GM21528 (cell line): ENCODE measurements at regions not wholly inside any gene's neighbourhood (a gene's known extent, or its start where the extent isn't known, plus 50 kb on each side); places are given as distances from the start of the nearest gene placed in this dataset.
"Not testable (repeated sequence)": the region's sequence is repeated elsewhere in the genome, so short reads cannot be mapped to it uniquely, and the experiment has no call there.

Source experiments
- ATAC-seq: cut with Tn5 transposase; IDR thresholded peaks from one replicate; pipeline ENCODE4 v1.9.1; 2021; ENCODE audit warnings: mild to moderate bottlenecking, moderate library complexity; ENCODE audit not compliant: unreplicated experiment, low FRiP score

- no peak for ATAC-seq
Measured at GRCh38 chr4:60891947-60892346, 308.2 kb upstream of the ADGRL3 start.

DNA sequence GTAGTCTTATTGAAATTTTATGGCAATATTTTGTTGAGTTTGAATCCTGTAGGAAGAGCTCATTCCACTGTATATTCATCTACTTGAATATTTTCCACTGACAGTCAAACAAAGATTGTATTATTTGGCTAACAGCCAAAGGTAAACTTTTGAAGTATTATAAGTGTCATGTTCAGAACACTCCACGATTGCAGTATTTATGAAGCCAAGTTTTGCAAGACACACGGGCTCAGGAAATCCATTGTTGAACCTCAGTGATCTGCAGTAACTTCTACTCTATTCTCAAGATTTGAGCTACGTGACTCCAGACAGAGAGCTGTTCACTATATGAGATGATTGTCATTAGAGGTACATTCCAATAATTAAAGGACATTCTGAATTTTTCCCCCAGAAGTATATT, 302.7 kb upstream of the ADGRL3 start:
- ATAC-seq = no peak

- ATAC-seq = no peak
Measured at GRCh38 chr4:60905162-60905561, 295.0 kb upstream of the ADGRL3 start.

DNA sequence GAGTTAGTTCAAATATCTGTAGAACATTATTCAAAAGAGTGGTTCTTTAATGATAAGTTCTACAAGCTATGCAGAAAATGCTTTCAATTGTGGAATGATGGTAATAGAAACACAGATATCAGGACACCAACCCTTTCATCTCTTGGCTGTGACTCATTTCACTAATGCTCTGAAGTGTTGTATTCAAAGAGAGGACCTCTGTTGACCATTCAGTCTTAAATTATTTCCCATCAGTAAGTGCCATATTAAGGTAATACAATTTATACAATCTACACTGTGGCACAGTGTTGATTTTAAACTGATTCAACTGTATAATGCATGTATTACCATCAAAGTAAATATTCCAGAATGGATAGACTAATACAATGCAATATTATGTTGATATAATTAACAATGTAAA, 289.0 kb upstream of the ADGRL3 start:
- ATAC-seq = no peak

GRCh38 chr4:60913002-60913401, 287.1 kb upstream of the ADGRL3 start:
- no peak for ATAC-seq

DNA sequence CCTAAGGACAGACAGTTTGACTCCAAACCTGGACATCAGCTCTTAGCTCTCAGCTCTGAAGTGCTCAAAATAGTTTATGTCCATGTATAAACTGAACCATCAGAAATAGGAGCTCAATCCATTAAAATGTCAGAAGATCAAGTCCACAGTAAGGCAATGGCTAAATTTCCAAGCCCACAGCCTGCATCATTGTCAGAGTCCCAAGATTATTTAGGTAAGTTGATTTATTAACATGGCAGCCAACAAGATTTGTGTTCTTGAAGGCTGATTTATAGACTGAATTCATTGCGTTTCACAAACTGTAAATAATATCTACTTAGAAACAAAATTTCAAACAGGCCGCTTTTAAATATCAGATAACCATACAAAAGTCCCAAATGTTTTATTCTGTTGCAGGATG, 286.5 kb upstream of the ADGRL3 start:
- ATAC-seq = no peak

DNA sequence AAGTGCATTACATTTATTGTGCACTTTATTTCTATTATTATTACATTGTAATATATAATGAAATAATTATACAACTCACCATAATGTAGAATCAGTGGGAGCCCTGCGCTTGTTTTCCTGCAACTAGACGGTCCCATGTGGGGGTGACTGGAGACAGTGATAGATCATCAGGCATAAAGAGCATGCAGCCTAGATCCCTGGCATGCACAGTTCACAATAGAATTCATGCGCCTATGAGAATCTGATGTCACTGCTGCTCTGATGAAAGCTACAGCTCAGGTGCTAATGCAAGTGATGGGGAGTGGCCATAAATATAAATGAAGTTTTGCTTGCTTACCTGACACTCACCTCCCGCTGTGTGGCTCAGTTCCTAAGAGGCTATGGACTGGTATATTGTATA, 278.4 kb upstream of the ADGRL3 start:
- ATAC-seq = not testable (repeated sequence)

GRCh38 chr4:60923075-60923474, 277.1 kb upstream of the ADGRL3 start:
- ATAC-seq = no peak

GRCh38 chr4:60926624-60927023, 273.5 kb upstream of the ADGRL3 start:
- no peak for ATAC-seq

DNA sequence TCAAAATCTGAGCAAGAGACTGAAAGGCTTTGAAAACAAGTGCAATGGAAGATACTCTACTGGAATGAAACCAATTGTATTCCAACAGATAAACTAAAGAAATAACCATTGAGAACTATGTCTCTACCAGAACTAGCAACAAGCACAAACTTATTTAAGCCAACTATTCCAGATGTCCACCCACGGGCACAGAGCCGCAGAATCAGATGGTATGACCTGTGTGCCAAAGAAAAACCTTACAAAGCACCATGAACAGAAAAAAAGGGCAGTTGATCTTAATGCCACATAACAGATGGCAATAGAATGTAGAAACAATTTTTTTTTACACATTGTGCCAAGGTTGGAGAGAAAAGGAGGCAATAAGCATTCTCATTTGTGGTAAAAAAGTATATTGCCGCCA, 269.3 kb upstream of the ADGRL3 start:
- ATAC-seq = no peak

- no peak for ATAC-seq
Measured at GRCh38 chr4:60934566-60935295, 265.4 kb upstream of the ADGRL3 start.

GRCh38 chr4:60938181-60938580, 261.9 kb upstream of the ADGRL3 start:
- ATAC-seq = no peak

- no peak for ATAC-seq
Measured at GRCh38 chr4:60938621-60939020, 261.5 kb upstream of the ADGRL3 start.

- no peak for ATAC-seq
Measured at GRCh38 chr4:60944060-60944459, 256.1 kb upstream of the ADGRL3 start.

- ATAC-seq = no peak
Measured at GRCh38 chr4:60945641-60946040, 254.5 kb upstream of the ADGRL3 start.

GRCh38 chr4:60948008-60948407, 252.1 kb upstream of the ADGRL3 start:
- no peak for ATAC-seq

GRCh38 chr4:60952921-60953320, 247.2 kb upstream of the ADGRL3 start:
- ATAC-seq = no peak

DNA sequence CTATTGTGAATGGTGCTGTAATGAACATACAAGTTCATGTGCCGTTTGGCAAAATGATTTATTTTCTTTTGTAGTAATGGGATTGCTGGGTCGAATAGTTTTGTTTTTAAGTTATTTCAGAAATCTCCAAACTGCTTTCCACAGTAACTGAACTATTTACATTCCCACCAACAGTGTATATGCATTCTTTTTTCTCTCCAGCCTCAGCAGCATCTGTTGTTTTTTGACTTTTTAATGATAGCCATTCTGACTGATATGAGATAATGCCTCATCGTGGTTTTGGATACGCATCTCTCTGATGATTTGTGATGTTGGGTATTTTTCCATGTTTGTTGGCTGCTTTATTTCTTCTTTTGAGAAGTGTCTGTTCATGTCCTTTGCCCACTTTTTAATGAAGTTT, 246.3 kb upstream of the ADGRL3 start:
- ATAC-seq = no peak

- ATAC-seq = no peak
Measured at GRCh38 chr4:60962286-60962685, 237.8 kb upstream of the ADGRL3 start.

DNA sequence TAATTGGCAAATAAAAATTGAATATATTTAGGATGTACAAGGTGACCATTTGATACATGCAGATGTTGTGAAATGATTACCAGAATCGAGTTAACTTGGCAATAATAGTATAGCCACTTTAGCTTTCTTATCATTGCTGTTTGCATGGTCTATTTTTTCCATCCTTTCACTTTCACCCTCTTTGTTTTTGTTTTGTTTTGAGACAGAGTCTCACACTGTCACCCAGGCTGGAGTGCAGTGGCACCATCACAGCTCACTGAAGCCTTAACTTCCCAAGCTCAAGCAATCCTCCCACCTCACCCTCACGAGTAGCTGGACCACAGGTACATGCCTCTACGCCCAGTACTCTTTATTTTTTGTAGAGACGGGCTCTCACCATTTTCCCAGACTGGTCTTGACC, 218.6 kb upstream of the ADGRL3 start:
- ATAC-seq = no peak

DNA sequence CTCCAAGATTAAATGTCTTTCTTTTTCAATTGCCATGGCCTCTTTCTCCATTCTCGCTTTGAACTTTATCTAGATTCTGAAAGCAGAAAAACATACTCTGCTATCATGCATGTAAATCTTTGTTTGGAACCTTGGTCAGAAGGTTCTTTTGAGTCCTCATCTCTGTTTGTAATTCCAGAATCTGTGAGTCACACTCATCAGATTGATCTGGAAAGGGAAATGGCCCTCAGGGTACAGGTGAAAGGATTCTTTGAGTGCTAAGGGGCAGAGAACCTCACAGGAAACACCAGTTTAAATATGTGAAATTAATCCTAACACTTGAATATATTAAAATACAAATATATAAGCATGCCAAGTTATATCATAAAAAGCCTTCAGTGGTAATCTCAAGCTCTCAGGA, 211.0 kb upstream of the ADGRL3 start:
- ATAC-seq = no peak

DNA sequence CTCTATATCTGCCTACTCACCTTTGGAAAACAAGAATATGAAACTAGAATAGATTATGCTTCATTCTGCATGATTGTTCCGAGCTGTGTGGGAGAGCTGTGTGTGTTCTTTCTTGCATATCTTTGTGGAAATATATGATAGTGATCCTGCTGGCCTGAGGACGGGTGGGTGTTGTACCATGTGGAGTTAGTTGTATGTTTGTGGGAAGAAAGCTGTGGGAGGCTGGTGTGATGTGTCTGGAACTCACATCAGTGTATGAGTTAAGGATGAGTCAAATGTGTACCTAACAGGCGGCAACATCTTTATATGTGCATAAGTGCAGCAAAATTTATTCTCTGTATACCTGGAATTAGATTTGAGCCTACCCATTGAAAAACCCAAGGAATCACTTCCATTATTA, 208.1 kb upstream of the ADGRL3 start:
- no peak for ATAC-seq

GRCh38 chr4:61003301-61003700, 196.8 kb upstream of the ADGRL3 start:
- no peak for ATAC-seq
